GM12873 (cell line): ENCODE measurements at regions not wholly inside any gene's neighbourhood (a gene's known extent, or its start where the extent isn't known, plus 50 kb on each side); places are given as distances from the start of the nearest gene placed in this dataset.

ENCODE experiments used
- CTCF ChIP-seq: IDR thresholded peaks from 2 replicates; pipeline ENCODE4 v1.5.1; 2012; ENCODE audit warnings: low read depth, mild to moderate bottlenecking, moderate library complexity, low read length, control low read depth; ENCODE audit not compliant: insufficient read depth; ENCODE audit errors: missing control alignments

GRCh38 chr5:109597893-109598292 is 91.8 kb upstream of the MAN2A1 start:
- no peak for TF ChIP-seq CTCF

GRCh38 chr5:109594217-109594616 is 95.5 kb upstream of the MAN2A1 start:
- no peak for TF ChIP-seq CTCF

- no peak for TF ChIP-seq CTCF
These were observed 98.9 kb upstream of the MAN2A1 start for GRCh38 chr5:109590799-109591198.

GRCh38 chr5:109589986-109590385 is 99.7 kb upstream of the MAN2A1 start:
- no peak for TF ChIP-seq CTCF

GRCh38 chr5:109589239-109589638 is 100.5 kb upstream of the MAN2A1 start:
- no peak for TF ChIP-seq CTCF

- TF ChIP-seq CTCF = no peak
These were observed 101.3 kb upstream of the MAN2A1 start for GRCh38 chr5:109588281-109589035.

GRCh38 chr5:109584986-109585599 is 104.6 kb upstream of the MAN2A1 start:
- no peak for TF ChIP-seq CTCF
